Hepatocyte (in vitro differentiated cells): ENCODE measurements at regions not wholly inside any gene's neighbourhood (a gene's known extent, or its start where the extent isn't known, plus 50 kb on each side); places are given as distances from the start of the nearest gene placed in this dataset.
"Not testable (repeated sequence)": the region's sequence is repeated elsewhere in the genome, so short reads cannot be mapped to it uniquely, and the experiment has no call there.

Source experiments
- DNase-seq: peaks from one replicate; pipeline ENCODE4 v3.0.0-alpha.2; 2016; ENCODE audit warnings: low spot score
- H2AFZ ChIP-seq: fragments of 200-600 bp; sonication (generic); 2 replicates; pipeline ENCODE4 v1.6.0; 2016; ENCODE audit warnings: antibody characterized with exemption, mild to moderate bottlenecking
- H3K27ac ChIP-seq: fragments of 200-600 bp; sonication (generic); 2 replicates; pipeline ENCODE4 v1.5.1; 2016; ENCODE audit warnings: mild to moderate bottlenecking
- H3K27me3 ChIP-seq: fragments of 200-600 bp; sonication (generic); 2 replicates; pipeline ENCODE4 v1.6.1; 2016
- H3K36me3 ChIP-seq: fragments of 200-600 bp; sonication (generic); replicated peaks from 2 replicates; pipeline ENCODE4 v1.5.1; 2016; ENCODE audit warnings: low read depth; ENCODE audit not compliant: insufficient read depth
- H3K4me1 ChIP-seq: fragments of 200-600 bp; sonication (generic); 2 replicates; pipeline ENCODE4 v1.5.1; 2016; ENCODE audit warnings: mild to moderate bottlenecking, moderate library complexity; ENCODE audit not compliant: insufficient read depth
- H3K4me2 ChIP-seq: fragments of 200-600 bp; sonication (generic); 2 replicates; pipeline ENCODE4 v1.6.0; 2016
- H3K4me3 ChIP-seq: fragments of 200-600 bp; sonication (generic); 2 replicates; pipeline ENCODE4 v1.5.1; 2016; ENCODE audit warnings: mild to moderate bottlenecking
- H3K79me2 ChIP-seq: fragments of 200-600 bp; sonication (generic); 2 replicates; pipeline ENCODE4 v1.6.0; 2017; ENCODE audit warnings: mild to moderate bottlenecking
- H3K9me2 ChIP-seq: fragments of 200-600 bp; sonication (generic); replicated peaks from 2 replicates; pipeline ENCODE4 v1.6.0; 2017; ENCODE audit warnings: mild to moderate bottlenecking; ENCODE audit not compliant: insufficient read depth
- H3K9me3 ChIP-seq: fragments of 200-600 bp; sonication (generic); 2 replicates; pipeline ENCODE4 v1.5.1; 2016; ENCODE audit warnings: low read depth, mild to moderate bottlenecking
- H4K20me1 ChIP-seq: fragments of 200-600 bp; sonication (generic); 2 replicates; pipeline ENCODE4 v1.6.0; 2016; ENCODE audit warnings: mild to moderate bottlenecking; ENCODE audit not compliant: insufficient read depth, poor library complexity, severe bottlenecking
- EZH2 ChIP-seq: fragments of 200-600 bp; sonication (generic); IDR thresholded peaks from 2 replicates; pipeline ENCODE4 v1.6.1; 2016; ENCODE audit warnings: antibody characterized with exemption, mild to moderate bottlenecking, borderline replicate concordance
- EZH2phosphoT487 ChIP-seq: fragments of 200-600 bp; sonication (generic); IDR thresholded peaks from one replicate; pipeline ENCODE4 v1.6.1; 2018; ENCODE audit warnings: antibody characterized with exemption, mild to moderate bottlenecking, low read depth, moderate library complexity; ENCODE audit not compliant: unreplicated experiment, severe bottlenecking
- WGBS: methylation state at CpG from one replicate; pipeline ENCODE4 v1.1.6; 2016; ENCODE audit warnings: low lambda C conversion rate; ENCODE audit errors: missing lambda C conversion rate; 5-methylcytosine and 5-hydroxymethylcytosine counted together
- TF ChIP-seq, protein P1 (sequence below): fragments of 200-600 bp; sonication (generic); IDR thresholded peaks from 2 replicates; pipeline ENCODE4 v1.5.1; 2016; ENCODE audit warnings: antibody characterized with exemption, mild to moderate bottlenecking; ENCODE audit not compliant: poor library complexity

DNA sequence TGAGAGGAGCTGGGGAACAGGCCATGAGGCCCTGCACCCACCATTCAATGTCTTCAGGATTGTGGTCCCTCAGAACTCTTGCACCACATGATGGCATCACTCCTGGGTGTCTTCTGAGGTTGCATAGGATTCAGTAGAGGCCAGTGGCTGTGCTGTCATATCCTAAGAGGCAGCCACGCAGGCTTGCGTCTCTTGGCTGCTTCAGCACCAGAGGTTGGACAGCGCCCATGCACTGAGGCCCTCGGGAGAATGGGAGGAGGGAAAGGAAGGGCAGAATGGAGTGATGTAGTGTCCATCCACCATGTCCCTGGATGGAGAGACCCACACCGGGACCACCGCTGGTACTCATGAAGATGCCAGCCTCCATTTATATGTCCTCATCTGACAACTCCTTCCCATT, 237.1 kb downstream of the POTED start:
- H3K4me2 ChIP-seq, H3K27me3 ChIP-seq, H4K20me1 ChIP-seq, H3K27ac ChIP-seq, H3K36me3 ChIP-seq, H3K4me1 ChIP-seq, H3K9me2 ChIP-seq, H3K9me3 ChIP-seq, H3K79me2 ChIP-seq, H2AFZ ChIP-seq, DNase-seq, H3K4me3 ChIP-seq: not testable (repeated sequence)
- WGBS, result 84% methylated on average over 6 of the region's 6 CpGs

DNA sequence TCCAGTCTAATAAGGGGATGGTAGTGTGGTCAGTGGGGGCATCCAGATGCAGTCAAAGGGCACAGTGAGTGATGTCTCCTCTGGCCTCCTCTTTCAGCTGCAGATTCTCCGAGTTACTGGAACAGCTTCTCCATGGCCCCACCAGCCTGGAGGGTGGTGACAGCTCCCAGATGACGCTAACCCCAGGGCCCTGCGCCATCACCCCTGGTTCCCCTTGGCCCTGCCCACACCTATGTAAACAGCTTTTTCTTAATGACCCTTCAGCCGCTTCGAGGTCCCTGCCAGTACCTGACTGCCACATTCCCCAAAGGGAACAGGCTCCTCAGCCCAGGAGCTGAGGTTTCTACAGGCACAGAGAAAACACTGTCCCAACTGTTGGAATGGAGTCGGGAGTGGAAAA, 235.0 kb downstream of the POTED start:
- not testable (repeated sequence) for H3K27ac ChIP-seq, H3K4me2 ChIP-seq, H3K36me3 ChIP-seq, H4K20me1 ChIP-seq, H3K4me3 ChIP-seq, H3K27me3 ChIP-seq, H3K4me1 ChIP-seq, H2AFZ ChIP-seq, DNase-seq, H3K9me3 ChIP-seq, H3K79me2 ChIP-seq, H3K9me2 ChIP-seq
- WGBS, result 58% methylated on average over 6 of the region's 6 CpGs

DNA sequence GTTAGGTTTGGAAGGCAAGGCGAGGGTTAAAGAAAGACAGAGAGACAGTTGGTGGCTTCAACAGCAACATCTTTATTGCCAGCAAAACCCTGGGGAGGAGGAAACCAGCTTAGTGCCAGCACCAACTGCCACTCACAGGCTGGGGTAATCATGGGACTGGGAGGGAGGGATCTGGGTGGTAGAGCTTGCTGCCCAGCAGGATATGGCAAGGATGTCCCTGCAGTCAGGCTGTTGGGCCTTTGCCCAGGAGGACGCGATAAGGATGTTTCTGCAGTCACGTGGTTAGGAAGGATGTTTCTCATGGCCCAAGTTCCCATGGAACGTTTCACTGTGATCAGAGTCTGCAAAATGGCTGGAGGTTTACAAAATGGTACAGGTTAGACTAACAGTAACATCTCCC, 233.5 kb downstream of the POTED start:
- not testable (repeated sequence) for H2AFZ ChIP-seq, H3K9me2 ChIP-seq, H4K20me1 ChIP-seq, DNase-seq, H3K27me3 ChIP-seq, H3K9me3 ChIP-seq, H3K4me2 ChIP-seq, H3K79me2 ChIP-seq, H3K27ac ChIP-seq, H3K4me3 ChIP-seq, H3K36me3 ChIP-seq, H3K4me1 ChIP-seq
- 51% methylated on average over 5 of the region's 5 CpGs for WGBS

DNA sequence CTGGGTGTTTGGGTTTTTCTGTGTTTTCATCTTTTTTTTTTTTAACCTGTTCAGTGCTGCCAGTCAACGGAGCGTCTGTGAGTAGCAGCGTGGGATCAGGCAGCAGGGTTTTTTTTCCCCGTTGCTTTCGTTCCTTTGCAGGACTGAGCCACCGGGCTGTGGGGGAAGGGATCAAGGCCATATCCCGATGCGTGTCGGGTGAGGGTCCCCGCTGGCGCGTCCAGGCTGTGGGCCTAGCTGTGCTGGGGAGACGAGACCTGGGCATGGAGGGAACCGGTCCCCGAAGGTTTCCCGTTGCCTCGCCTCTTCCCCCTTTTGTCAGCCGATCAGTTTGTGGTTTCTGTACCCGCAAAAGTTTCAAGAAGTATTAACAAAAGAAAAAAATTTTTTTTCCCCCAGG, 218.1 kb downstream of the POTED start:
- H4K20me1 ChIP-seq, H3K4me1 ChIP-seq, H3K9me2 ChIP-seq, H3K27me3 ChIP-seq, H3K9me3 ChIP-seq, H3K4me2 ChIP-seq, DNase-seq, H3K36me3 ChIP-seq, H3K4me3 ChIP-seq, H2AFZ ChIP-seq, H3K27ac ChIP-seq, H3K79me2 ChIP-seq: not testable (repeated sequence)
- WGBS, result 94% methylated on average over 19 of the region's 19 CpGs

DNA sequence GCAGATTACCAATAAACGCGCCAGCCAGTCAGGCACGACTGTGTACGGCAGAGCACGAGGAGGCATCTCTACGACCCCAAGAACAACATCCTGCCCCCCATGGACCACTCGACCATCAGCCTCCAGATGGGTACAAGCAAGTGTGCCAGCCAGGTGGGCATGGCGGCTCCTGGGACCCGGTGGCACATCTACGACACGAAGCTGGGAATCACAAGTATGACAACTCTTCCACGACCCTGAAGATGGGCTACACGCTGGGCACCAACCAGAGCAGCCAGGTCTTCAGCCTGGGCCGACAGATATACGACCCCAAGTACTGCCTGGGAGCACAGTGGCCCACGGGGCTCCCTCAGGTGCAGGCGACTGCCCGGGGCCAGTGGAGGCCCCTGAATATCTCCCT, 217.6 kb downstream of the POTED start:
- 77% methylated on average over 18 of the region's 18 CpGs for WGBS
- H3K4me1 ChIP-seq, result no peaks in the 10 kb centered on the region
- no peaks in the 10 kb centered on the region for H3K9me2 ChIP-seq
- no peak for TF ChIP-seq EZH2
- TF ChIP-seq EZH2phosphoT487, result no peak
- TF ChIP-seq, protein P1, sequence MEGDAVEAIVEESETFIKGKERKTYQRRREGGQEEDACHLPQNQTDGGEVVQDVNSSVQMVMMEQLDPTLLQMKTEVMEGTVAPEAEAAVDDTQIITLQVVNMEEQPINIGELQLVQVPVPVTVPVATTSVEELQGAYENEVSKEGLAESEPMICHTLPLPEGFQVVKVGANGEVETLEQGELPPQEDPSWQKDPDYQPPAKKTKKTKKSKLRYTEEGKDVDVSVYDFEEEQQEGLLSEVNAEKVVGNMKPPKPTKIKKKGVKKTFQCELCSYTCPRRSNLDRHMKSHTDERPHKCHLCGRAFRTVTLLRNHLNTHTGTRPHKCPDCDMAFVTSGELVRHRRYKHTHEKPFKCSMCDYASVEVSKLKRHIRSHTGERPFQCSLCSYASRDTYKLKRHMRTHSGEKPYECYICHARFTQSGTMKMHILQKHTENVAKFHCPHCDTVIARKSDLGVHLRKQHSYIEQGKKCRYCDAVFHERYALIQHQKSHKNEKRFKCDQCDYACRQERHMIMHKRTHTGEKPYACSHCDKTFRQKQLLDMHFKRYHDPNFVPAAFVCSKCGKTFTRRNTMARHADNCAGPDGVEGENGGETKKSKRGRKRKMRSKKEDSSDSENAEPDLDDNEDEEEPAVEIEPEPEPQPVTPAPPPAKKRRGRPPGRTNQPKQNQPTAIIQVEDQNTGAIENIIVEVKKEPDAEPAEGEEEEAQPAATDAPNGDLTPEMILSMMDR, result no peak
- no peak overlapping the region for H3K27ac ChIP-seq
- no peaks in the 10 kb centered on the region for H4K20me1 ChIP-seq
- H3K79me2 ChIP-seq, result no peaks in the 10 kb centered on the region
- H3K9me3 ChIP-seq, result no peaks in the 10 kb centered on the region
- no peaks in the 10 kb centered on the region for H3K36me3 ChIP-seq
- no peak for DNase-seq
- no peak overlapping the region for H3K4me2 ChIP-seq
- no peak overlapping the region for H2AFZ ChIP-seq
- H3K4me3 ChIP-seq, result no peak overlapping the region
- no peaks in the 10 kb centered on the region for H3K27me3 ChIP-seq

DNA sequence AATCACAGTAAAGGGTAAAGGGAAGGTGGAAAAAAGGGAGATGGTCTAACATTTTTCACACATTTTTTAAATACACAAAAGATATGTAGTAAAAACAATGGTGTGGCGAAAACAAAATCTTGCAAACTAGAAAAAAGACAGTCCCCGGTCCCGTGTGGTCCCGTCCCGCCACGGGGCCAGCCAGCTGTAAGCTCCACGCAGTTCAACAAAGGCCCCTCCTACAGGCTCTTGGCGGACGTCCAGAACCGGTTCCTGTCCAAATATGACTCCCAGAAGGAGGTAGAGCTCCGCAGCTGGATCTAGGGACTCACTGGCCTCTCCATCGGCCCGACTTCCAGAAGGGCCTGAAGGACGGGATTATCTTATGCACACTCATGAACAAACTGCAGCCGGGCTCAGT, 216.9 kb downstream of the POTED start:
- not testable (repeated sequence) for H3K79me2 ChIP-seq, H4K20me1 ChIP-seq, H3K4me3 ChIP-seq, H3K36me3 ChIP-seq, H3K9me3 ChIP-seq, H3K27me3 ChIP-seq, H3K27ac ChIP-seq, DNase-seq, H2AFZ ChIP-seq, H3K4me2 ChIP-seq, H3K9me2 ChIP-seq, H3K4me1 ChIP-seq
- 86% methylated on average over 15 of the region's 15 CpGs for WGBS

DNA sequence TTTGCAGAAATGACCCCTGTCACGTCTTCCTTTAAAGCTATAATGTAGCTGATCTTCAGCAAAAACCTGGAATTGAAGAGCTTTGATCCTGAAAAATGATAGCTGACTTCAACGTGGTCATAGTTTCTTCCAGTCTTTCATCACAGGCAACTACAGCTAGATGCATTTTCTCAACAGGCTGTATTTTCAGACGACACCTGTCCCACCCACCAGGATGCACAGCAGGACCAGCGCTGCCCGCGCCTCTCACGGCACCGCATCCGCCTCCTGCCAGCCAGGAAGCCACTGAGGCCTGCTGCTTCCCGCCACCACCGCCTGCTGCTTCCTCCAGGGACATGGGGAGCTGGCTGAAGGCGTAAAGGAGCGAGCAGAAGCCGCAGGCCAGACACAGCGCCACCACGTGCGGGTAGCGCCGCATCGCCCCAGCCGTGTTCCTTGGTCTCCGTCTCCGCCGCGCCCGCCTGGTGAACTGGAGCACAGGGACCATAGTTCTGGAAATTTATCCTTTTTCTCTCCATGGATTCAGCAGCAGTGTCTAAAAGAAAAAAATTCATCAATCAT, 215.7 kb downstream of the POTED start:
- H3K79me2 ChIP-seq, H3K36me3 ChIP-seq, H3K9me2 ChIP-seq, H2AFZ ChIP-seq, H4K20me1 ChIP-seq, H3K27ac ChIP-seq, H3K9me3 ChIP-seq, H3K27me3 ChIP-seq, H3K4me1 ChIP-seq, H3K4me2 ChIP-seq, DNase-seq, H3K4me3 ChIP-seq: not testable (repeated sequence)
- WGBS, result 80% methylated on average over 13 of the region's 26 CpGs

DNA sequence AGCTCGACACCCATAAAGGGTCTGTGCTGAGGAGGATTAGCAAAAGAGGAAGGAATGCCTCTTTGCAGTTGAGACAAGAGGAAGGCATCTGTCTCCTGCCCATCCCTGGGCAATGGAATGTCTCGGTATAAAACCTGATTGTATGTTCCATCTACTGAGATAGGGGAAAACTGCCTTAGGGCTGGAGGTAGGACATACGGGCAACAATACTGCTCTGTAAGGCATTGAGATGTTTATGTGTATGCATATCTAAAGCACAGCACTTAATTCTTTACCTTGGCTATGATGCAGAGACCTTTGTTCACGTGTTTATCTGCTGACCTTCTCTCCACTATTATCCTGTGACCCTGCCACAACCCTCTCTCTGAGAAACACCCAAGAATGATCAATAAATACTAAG, 210.7 kb downstream of the POTED start:
- H3K79me2 ChIP-seq, H3K4me1 ChIP-seq, H3K4me3 ChIP-seq, H3K9me3 ChIP-seq, H3K9me2 ChIP-seq, H3K36me3 ChIP-seq, H3K27ac ChIP-seq, H3K4me2 ChIP-seq, H2AFZ ChIP-seq, DNase-seq, H4K20me1 ChIP-seq, H3K27me3 ChIP-seq: not testable (repeated sequence)
- WGBS, result 46% methylated on average over 4 of the region's 4 CpGs
